Nephron progenitor cell (in vitro differentiated cells): ENCODE measurements at regions not wholly inside any gene's neighbourhood (a gene's known extent, or its start where the extent isn't known, plus 50 kb on each side); places are given as distances from the start of the nearest gene placed in this dataset.

Experiments used
- DNase-seq: peaks from one replicate; pipeline ENCODE4 v3.0.0; 2021
- H3K27ac Mint-ChIP-seq: 2 replicates; pipeline ENCODE4 v1.8.0; 2021; ENCODE audit warnings: mild to moderate bottlenecking, moderate library complexity, mixed read lengths
- H3K27me3 Mint-ChIP-seq: 2 replicates; pipeline ENCODE4 v1.8.0; 2021; ENCODE audit warnings: mild to moderate bottlenecking, low read depth, mixed read lengths; ENCODE audit not compliant: poor library complexity
- H3K36me3 Mint-ChIP-seq: 2 replicates; pipeline ENCODE4 v1.8.0; 2021; ENCODE audit warnings: low read depth, mixed read lengths
- H3K4me1 Mint-ChIP-seq: 2 replicates; pipeline ENCODE4 v1.8.0; 2021; ENCODE audit warnings: mixed read lengths
- H3K4me3 Mint-ChIP-seq: 2 replicates; pipeline ENCODE4 v1.8.0; 2021; ENCODE audit warnings: mild to moderate bottlenecking, moderate library complexity, mixed read lengths
- H3K9me3 Mint-ChIP-seq: 2 replicates; pipeline ENCODE4 v1.8.0; 2021; ENCODE audit warnings: mild to moderate bottlenecking, moderate library complexity, mixed read lengths
- CTCF ChIP-seq: fragments of 200-600 bp; sonication (generic); IDR thresholded peaks from 2 replicates; pipeline ENCODE4 v1.5.0; 2021; ENCODE audit warnings: antibody characterized with exemption

GRCh38 chr10:94186722-94187121, 176.0 kb downstream of the NOC3L start:
- no peaks in the 10 kb centered on the region for H3K27me3 Mint-ChIP-seq
- H3K4me1 Mint-ChIP-seq: peaks cover 6% of the 10 kb centered on the region
- no peak overlapping the region for H3K27ac Mint-ChIP-seq
- no peak for DNase-seq
- no peak overlapping the region for H3K4me3 Mint-ChIP-seq
- no peaks in the 10 kb centered on the region for H3K9me3 Mint-ChIP-seq
- no peaks in the 10 kb centered on the region for H3K36me3 Mint-ChIP-seq
- TF ChIP-seq CTCF: no peak

DNA sequence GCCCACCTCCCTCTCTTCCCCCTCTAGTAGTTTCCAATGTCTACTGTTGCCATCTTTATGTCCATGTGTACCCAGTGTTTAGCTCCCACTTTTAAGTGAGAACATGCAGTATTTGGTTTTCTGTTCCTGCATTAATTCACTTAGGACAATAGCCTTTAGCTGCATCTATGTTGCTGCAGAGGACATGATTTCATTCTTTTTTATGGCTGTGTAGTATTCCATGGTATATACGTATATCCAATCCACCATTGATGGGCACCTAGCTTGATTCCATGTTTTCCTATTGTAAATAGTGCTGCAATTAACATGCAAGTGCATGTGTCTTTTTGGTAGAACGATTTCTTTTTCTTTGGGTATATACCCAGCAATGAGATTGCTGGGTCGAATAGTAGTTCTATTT, 170.4 kb downstream of the NOC3L start:
- Mint-ChIP-seq H3K4me3 (no peak overlapping the region), H3K27me3 (peaks cover 7% of the 10 kb centered on the region), H3K4me1 (peaks cover 4% of the 10 kb centered on the region), H3K36me3 (no peaks in the 10 kb centered on the region), H3K27ac (no peak overlapping the region), H3K9me3 (no peaks in the 10 kb centered on the region)
- DNase-seq: no peak
- no peak for TF ChIP-seq CTCF

DNA sequence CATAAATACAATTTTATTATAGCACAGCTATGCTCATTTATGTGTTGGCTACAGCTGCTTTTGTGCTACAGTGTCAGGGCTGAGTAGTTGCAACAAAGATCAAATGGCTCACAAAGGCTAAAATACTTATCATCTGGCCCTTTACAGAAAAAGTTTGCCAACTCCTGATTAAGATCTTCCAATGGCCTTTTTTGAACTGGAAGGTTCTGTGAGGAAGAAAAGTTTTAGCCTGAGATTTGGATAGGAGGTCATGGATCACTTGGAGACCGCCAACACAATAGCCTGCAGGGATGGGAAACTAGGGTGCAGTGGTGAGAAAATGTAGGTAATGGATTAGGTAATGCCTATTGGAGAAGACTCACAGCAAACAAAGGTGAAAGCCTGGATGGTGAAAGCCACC, 169.8 kb downstream of the NOC3L start:
- H3K27me3 Mint-ChIP-seq: peaks cover 7% of the 10 kb centered on the region
- no peak for TF ChIP-seq CTCF
- H3K4me1 Mint-ChIP-seq: peaks cover 4% of the 10 kb centered on the region
- H3K27ac Mint-ChIP-seq: no peak overlapping the region
- H3K4me3 Mint-ChIP-seq: no peak overlapping the region
- DNase-seq: no peak
- H3K9me3 Mint-ChIP-seq: no peaks in the 10 kb centered on the region
- H3K36me3 Mint-ChIP-seq: no peaks in the 10 kb centered on the region

DNA sequence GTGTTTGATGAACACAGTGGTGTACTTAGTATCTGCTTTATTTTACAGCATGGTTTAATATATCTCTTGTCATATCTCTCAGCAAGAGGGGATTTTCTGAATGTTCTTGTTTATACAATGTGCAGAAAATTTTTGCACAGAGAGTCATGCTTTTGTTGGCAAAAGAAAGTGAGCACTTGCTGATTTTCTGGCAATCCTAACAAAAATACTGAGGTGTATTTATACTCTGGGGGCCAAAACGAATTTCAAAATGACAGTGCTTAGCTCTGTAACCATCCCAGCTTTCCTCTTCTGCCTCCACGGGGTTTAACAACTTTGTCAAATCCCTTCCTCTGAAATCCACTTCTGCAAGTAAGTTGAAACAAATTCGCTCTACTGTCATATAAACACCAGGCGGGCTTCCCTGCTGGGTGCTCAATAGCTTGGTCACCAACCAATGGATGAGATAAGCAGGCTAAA, 169.2 kb downstream of the NOC3L start:
- Mint-ChIP-seq H3K4me3 (no peak overlapping the region), H3K9me3 (no peaks in the 10 kb centered on the region), H3K27ac (no peak overlapping the region), H3K27me3 (peaks cover 7% of the 10 kb centered on the region), H3K36me3 (no peaks in the 10 kb centered on the region), H3K4me1 (peaks cover 4% of the 10 kb centered on the region)
- TF ChIP-seq CTCF: no peak
- DNase-seq: no peak

- no peak overlapping the region for H3K27ac Mint-ChIP-seq
- no peaks in the 10 kb centered on the region for H3K36me3 Mint-ChIP-seq
- H3K4me3 Mint-ChIP-seq: no peak overlapping the region
- H3K27me3 Mint-ChIP-seq: peaks cover 7% of the 10 kb centered on the region
- H3K4me1 Mint-ChIP-seq: peaks cover 4% of the 10 kb centered on the region
- TF ChIP-seq CTCF: no peak
- H3K9me3 Mint-ChIP-seq: no peaks in the 10 kb centered on the region
- no peak for DNase-seq
These were observed 168.5 kb downstream of the NOC3L start for GRCh38 chr10:94194256-94194655.

- Mint-ChIP-seq H3K4me3 (no peak overlapping the region), H3K27me3 (peaks cover 7% of the 10 kb centered on the region), H3K4me1 (peaks cover 4% of the 10 kb centered on the region), H3K27ac (no peak overlapping the region), H3K36me3 (no peaks in the 10 kb centered on the region), H3K9me3 (no peaks in the 10 kb centered on the region)
- DNase-seq: no peak
- no peak for TF ChIP-seq CTCF
These were observed 165.5 kb downstream of the NOC3L start for GRCh38 chr10:94197241-94197640.
